Endothelial cell of umbilical vein (primary cell): ENCODE measurements at regions not wholly inside any gene's neighbourhood (a gene's known extent, or its start where the extent isn't known, plus 50 kb on each side); places are given as distances from the start of the nearest gene placed in this dataset.

Experiments
- CTCF ChIP-seq, 2 donors: IDR thresholded peaks; 1 replicate in 1 of 2; 2 replicates in 1 of 2; pipeline ENCODE4 v1.5.1; 2011; ENCODE audit warnings: low read length in 2 of 2, mild to moderate bottlenecking in 2 of 2, moderate library complexity in 2 of 2, control low read depth in 1 of 2, inconsistent platforms in 1 of 2, low read depth in 1 of 2; ENCODE audit not compliant: insufficient read depth in 1 of 2; ENCODE audit errors: extremely low read depth in 1 of 2
- EZH2 ChIP-seq: IDR thresholded peaks from 2 replicates; pipeline ENCODE4 v1.6.1; 2012; ENCODE audit warnings: borderline replicate concordance, low read depth, mild to moderate bottlenecking, moderate library complexity, low read length, inconsistent platforms; ENCODE audit not compliant: severe bottlenecking
- FOS ChIP-seq: IDR thresholded peaks from 2 replicates; pipeline ENCODE4 v1.6.1; 2011; ENCODE audit warnings: mild to moderate bottlenecking, low read length, moderate library complexity, borderline replicate concordance; ENCODE audit not compliant: insufficient read depth
- GATA2 ChIP-seq: IDR thresholded peaks from 2 replicates; pipeline ENCODE4 v1.7.0; 2011; ENCODE audit warnings: low read depth, mild to moderate bottlenecking, moderate library complexity, mixed read lengths, low read length; ENCODE audit not compliant: insufficient read length, insufficient read depth
- MYC ChIP-seq: IDR thresholded peaks from one replicate; pipeline ENCODE4 v1.6.1; 2011; ENCODE audit warnings: mild to moderate bottlenecking, low read depth, low read length
- POLR2A ChIP-seq: IDR thresholded peaks from 2 replicates; pipeline ENCODE4 v1.6.1; 2012; ENCODE audit warnings: low read depth, mild to moderate bottlenecking, control low read depth, low read length
- POLR2AphosphoS5 ChIP-seq: IDR thresholded peaks from 2 replicates; pipeline ENCODE4 v1.6.1; 2012; ENCODE audit warnings: low read depth, mild to moderate bottlenecking, control low read depth, low read length, moderate library complexity; ENCODE audit not compliant: insufficient read depth

GRCh38 chr6:164022632-164023031 is 608.1 kb downstream of the QKI start:
- TF ChIP-seq GATA2 (no peak), CTCF (IDR thresholded peaks at IDR 0.05; ENCODE audit: extremely low read depth in 1 of 2, insufficient read depth in 1 of 2, low read depth in 1 of 2, low read length in 2 of 2) (no peak), POLR2AphosphoS5 (no peak), POLR2A (no peak), FOS (no peak), EZH2 (no peak), MYC (no peak)
